Psoas muscle (tissue), 7 donors: ENCODE measurements at regions not wholly inside any gene's neighbourhood (a gene's known extent, or its start where the extent isn't known, plus 50 kb on each side); places are given as distances from the start of the nearest gene placed in this dataset.

Experiments used
- ATAC-seq, 4 donors: fragments of 200-7000 bp; cut with Tn5 transposase; one replicate each; pipeline ENCODE4 v1.9.1; 2020; ENCODE audit warnings: moderate library complexity in 3 of 4, mild to moderate bottlenecking in 2 of 4
- DNase-seq, 2 donors: peaks; one replicate each; pipeline ENCODE4 v3.0.0-alpha.2; 2020
- H3K27ac ChIP-seq: fragments of 200-600 bp; one replicate; pipeline ENCODE4 v1.8.0; 2022
- H3K27me3 ChIP-seq, 3 donors: fragments of 200-600 bp in 1 of 3; one replicate each; pipeline versions ENCODE4 v1.6.1 to v1.8.0; 2013 to 2022; ENCODE audit warnings: low read length in 2 of 3, mild to moderate bottlenecking in 2 of 3, moderate library complexity in 1 of 3; ENCODE audit not compliant: insufficient read depth in 3 of 3
- H3K36me3 ChIP-seq, 2 donors: fragments of 200-600 bp in 1 of 2; one replicate each; pipeline versions ENCODE4 v1.6.1 to v1.8.0; 2013 to 2022; ENCODE audit warnings: low read depth in 1 of 2, mild to moderate bottlenecking in 1 of 2, moderate library complexity in 1 of 2; ENCODE audit not compliant: insufficient read depth in 1 of 2
- H3K4me1 ChIP-seq: fragments of 200-600 bp; one replicate; pipeline ENCODE4 v1.8.0; 2022
- H3K4me3 ChIP-seq: fragments of 200-600 bp; one replicate; pipeline ENCODE4 v1.8.0; 2022; ENCODE audit warnings: mild to moderate bottlenecking
- H3K9me3 ChIP-seq: fragments of 200-600 bp; one replicate; pipeline ENCODE4 v1.8.0; 2022
- WGBS, 3 donors: extraction: QIAGEN DNeasy Blood & Tissue Kit; methylation state at CpG; one replicate each; pipeline versions ENCODE4 v1.1.6 to v1.1.7; 2013; 5-methylcytosine and 5-hydroxymethylcytosine counted together
- intact Hi-C, 2 donors: fragments of 100-400 bp; cut with DNase I; formaldehyde crosslinking; loops; one replicate each; pipeline versions ENCODE4 v1.11.0 to v1.14.2; 2022
- TF ChIP-seq, protein P1 (sequence below): fragments of 200-600 bp; IDR thresholded peaks from one replicate; pipeline ENCODE4 v1.8.0; 2022; ENCODE audit warnings: antibody characterized with exemption
- donor health status: healthy with polysubstance abuse.
- donor health status: DM: no; HTN: no; CAD: no; lungs with moderate emphysema.
- donor health status: Bipolar disorder and iron deficiency.
- donor health status: healthy.
- donor health status: DM: yes; HTN: yes; CAD: no.
- donor health status: DM: no; HTN: no; CAD: no.
- donor health status: DM: yes; HTN: yes; CAD: no.

DNA sequence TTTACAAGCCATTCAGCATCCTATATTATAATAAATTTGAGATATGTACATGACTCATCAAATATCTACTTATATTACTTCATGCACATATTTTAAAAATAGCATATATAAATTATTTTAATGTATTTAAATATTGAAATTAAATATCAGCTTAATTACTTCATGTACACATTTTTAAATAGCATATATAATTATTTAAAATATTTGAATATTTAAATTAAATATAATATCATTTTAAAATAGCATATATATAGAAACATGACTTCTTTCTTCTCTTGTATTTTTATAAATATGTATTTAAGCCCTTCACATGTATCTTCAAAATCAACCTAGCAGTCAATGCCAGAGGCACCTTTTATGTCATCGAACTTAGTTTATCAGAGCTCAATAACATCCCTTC, 298.8 kb upstream of the DSEL start:
- H3K27me3 ChIP-seq = no peaks in the 10 kb centered on the region
- H3K9me3 ChIP-seq = peaks cover 3% of the 10 kb centered on the region
- H3K4me3 ChIP-seq = no peak overlapping the region
- 88 to 94% (median 93%) methylated on average over 1 of the region's 1 CpG for WGBS, 3 donors
- intact Hi-C loops = no loop called here
- ATAC-seq = no peak
- TF ChIP-seq, protein P1, sequence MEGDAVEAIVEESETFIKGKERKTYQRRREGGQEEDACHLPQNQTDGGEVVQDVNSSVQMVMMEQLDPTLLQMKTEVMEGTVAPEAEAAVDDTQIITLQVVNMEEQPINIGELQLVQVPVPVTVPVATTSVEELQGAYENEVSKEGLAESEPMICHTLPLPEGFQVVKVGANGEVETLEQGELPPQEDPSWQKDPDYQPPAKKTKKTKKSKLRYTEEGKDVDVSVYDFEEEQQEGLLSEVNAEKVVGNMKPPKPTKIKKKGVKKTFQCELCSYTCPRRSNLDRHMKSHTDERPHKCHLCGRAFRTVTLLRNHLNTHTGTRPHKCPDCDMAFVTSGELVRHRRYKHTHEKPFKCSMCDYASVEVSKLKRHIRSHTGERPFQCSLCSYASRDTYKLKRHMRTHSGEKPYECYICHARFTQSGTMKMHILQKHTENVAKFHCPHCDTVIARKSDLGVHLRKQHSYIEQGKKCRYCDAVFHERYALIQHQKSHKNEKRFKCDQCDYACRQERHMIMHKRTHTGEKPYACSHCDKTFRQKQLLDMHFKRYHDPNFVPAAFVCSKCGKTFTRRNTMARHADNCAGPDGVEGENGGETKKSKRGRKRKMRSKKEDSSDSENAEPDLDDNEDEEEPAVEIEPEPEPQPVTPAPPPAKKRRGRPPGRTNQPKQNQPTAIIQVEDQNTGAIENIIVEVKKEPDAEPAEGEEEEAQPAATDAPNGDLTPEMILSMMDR = no peak
- H3K4me1 ChIP-seq = no peaks in the 10 kb centered on the region
- no peaks in the 10 kb centered on the region for H3K36me3 ChIP-seq
- H3K27ac ChIP-seq = no peak overlapping the region
- DNase-seq = no peak

DNA sequence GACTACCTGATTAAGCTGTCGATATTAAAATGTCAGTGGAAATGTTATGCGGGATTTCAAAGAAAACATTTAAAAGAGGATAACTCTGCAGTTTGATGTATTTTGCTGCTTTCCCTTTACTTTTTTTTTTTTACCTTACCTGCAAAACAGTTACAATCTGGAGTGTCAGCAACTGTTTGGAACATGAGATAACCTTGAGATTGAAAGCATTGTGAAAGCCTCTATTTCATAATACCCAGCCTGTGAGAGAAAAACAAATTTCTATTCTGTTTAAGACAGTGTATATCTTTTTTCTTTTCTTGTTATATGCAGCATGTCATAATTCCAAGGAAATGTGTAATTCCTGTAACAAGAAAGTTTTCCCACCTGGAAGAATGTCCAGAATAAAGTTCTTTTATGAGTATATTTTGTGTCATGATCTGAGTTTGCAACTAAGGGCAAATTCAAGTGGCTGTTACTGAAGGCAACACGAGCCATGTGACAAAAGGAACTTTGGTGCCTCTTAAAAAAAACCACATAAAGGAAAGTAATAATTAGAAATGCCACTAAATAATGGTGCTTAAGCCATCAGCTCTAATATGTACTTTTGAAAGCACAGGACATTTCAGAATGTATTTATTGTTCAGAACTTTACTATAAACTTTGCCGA, 297.0 kb upstream of the DSEL start:
- TF ChIP-seq, protein P1 = no peak
- DNase-seq (no peak), ATAC-seq (no peak)
- peaks cover 3% of the 10 kb centered on the region for H3K9me3 ChIP-seq
- no peaks in the 10 kb centered on the region for H3K4me1 ChIP-seq
- WGBS, 3 donors = 83 to 85% (median 84%) methylated on average over 4 of the region's 4 CpGs
- no peak overlapping the region for H3K27ac ChIP-seq
- no peak overlapping the region for H3K4me3 ChIP-seq
- intact Hi-C loops = no loop called here
- H3K36me3 ChIP-seq = no peaks in the 10 kb centered on the region
- H3K27me3 ChIP-seq = no peaks in the 10 kb centered on the region

DNA sequence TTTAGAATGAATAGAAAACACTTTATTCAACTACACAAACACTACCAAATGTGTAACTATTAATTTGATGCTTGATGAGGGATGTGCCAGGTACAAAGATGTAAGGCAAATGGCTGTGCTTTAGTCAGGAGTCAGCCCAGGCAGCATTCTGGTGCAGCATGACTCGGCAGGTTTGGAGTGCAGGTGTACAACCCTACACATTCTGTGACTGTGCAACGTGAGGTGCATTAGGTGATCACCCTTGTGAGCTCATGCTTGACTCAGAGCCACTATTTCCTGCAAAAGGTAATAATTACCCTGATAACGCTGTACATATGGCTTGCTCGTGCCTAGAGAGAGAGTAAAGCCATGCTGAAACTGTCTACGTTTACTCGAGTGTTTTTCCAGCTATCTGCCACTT, 288.7 kb upstream of the DSEL start:
- DNase-seq = no peak
- no peaks in the 10 kb centered on the region for H3K36me3 ChIP-seq
- no peaks in the 10 kb centered on the region for H3K27me3 ChIP-seq
- ATAC-seq = no peak
- H3K4me1 ChIP-seq = no peaks in the 10 kb centered on the region
- TF ChIP-seq, protein P1 = no peak
- H3K27ac ChIP-seq = no peak overlapping the region
- intact Hi-C loops = no loop called here
- H3K4me3 ChIP-seq = no peak overlapping the region
- WGBS, 3 donors = 82 to 87% (median 86%) methylated on average over 6 of the region's 6 CpGs
- H3K9me3 ChIP-seq = no peaks in the 10 kb centered on the region

DNA sequence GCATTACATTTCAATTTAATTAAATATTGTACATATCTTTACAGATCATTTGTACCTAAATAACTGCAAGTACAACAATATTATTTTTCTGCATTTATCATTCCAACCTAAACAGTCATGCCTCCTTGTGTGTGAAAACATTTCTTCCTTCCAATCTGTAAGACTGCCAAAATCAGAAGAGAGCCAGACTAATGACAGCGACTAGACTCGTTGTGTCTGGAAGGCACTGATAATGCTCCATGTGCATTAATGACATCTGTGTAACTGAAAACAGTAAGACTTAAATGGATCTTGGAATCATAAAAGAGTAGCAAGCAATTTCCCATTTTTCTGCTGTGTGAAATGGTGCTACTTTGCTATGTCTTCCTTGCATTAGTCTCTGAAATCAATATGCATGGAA, 278.0 kb upstream of the DSEL start:
- H3K27ac ChIP-seq = no peak overlapping the region
- H3K9me3 ChIP-seq = no peaks in the 10 kb centered on the region
- no peak overlapping the region for H3K4me3 ChIP-seq
- no peaks in the 10 kb centered on the region for H3K27me3 ChIP-seq
- intact Hi-C loops = no loop called here
- 17 to 35% (median 20%) methylated on average over 2 of the region's 2 CpGs for WGBS, 3 donors
- DNase-seq (no peak), ATAC-seq (no peak)
- H3K36me3 ChIP-seq = no peaks in the 10 kb centered on the region
- H3K4me1 ChIP-seq = no peaks in the 10 kb centered on the region
- TF ChIP-seq, protein P1 = no peak

DNA sequence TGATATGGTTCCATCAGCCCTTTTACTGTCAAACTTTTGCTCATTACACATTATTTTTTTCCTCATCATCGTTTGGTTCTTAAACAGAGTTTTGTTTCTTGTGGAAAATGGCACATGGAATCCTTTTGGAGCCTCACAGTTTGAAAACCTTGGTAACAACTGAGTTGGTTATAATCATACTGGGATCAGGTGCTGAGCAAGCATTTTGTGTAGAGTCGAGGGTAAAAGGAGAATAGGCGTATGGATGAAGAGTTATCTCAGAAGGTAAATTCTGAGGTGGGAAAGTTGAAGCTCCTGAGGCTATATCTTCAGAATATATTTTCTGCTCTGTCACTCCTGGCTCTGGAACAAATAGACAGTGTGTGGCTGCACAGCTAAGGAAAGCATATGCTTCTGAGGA, 274.0 kb upstream of the DSEL start:
- TF ChIP-seq, protein P1 = no peak
- Histone ChIP-seq H3K36me3 (no peaks in the 10 kb centered on the region), H3K4me3 (no peak overlapping the region), H3K4me1 (no peaks in the 10 kb centered on the region), H3K27me3 (no peaks in the 10 kb centered on the region), H3K27ac (no peak overlapping the region), H3K9me3 (no peaks in the 10 kb centered on the region)
- 87 to 92% (median 90%) methylated on average over 3 of the region's 3 CpGs for WGBS, 3 donors
- intact Hi-C loops = no loop called here
- ATAC-seq = no peak
- no peak for DNase-seq
